ENCODE measurements at regions not wholly inside any gene's neighbourhood (a gene's known extent, or its start where the extent isn't known, plus 50 kb on each side); places are given as distances from the start of the nearest gene placed in this dataset.
"Not testable (repeated sequence)": the region's sequence is repeated elsewhere in the genome, so short reads cannot be mapped to it uniquely, and the experiment has no call there.

DNA sequence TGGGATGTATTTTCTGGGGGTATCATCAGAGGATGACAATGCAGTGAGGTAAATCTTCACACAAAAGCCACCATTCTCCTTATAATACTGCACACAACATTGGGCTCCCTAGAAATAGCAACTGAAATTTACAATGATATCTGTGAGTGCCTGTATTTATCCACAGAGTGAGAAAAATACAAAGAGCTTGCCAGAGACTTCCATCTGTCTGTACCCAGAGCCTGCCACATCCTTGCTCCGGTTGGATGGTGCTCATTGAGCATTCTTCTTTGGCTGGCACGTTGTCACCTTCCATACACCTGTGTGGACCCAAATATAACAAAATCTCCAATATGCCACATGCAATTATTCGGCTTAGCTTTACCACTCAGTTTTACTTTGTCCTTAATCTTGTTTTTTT is 189.5 kb upstream of the UFM1 start:
- no peak for DNase-seq (ENCODE audit: low read depth in 2 of 3, low spot score in 2 of 3)

GRCh38 chr13:38159710-38160109 is 189.9 kb upstream of the UFM1 start:
- no peak for DNase-seq (ENCODE audit: low read depth in 2 of 3, low spot score in 2 of 3)

- DNase-seq (ENCODE audit: low read depth in 2 of 3, low spot score in 2 of 3): no peak
These were observed 202.6 kb upstream of the UFM1 start for GRCh38 chr13:38147050-38147449.

DNA sequence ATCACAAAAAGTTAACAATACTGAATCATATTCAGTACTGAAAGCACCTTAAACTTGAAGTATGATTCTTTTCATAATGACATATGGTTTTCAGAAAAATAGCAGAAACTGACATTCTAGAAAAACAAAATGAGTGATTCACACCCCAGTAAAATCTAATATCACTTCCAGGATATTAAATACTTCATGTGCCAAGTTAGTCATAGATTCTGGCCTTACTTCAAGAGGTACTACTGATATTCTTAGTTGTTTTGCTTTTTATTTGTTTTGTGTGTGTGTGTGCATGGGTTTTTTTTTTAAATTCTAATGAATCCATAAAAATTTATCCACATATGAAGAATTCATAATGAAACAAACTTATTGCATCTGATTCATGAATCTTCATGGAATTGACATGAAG is 207.9 kb upstream of the UFM1 start:
- no peak for DNase-seq (ENCODE audit: low read depth in 2 of 3, low spot score in 2 of 3)

DNA sequence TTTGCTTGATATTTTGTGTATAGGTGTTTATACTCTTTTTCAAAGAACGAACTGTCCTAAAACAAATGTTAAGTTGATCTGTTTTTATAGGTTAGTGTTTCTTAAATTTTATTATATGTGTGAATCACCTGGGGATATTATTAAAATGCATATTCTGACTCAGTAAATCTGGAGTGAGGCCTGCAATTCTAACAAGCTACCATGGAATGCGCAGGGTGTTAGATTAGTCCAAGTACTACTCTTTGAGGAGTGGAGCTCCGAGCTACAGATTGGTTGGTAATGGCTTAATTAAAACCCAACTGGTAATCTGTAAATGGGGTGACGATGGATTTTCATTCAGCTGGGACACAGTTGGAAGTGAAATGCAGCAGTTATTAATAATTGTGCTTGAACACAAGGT is 214.1 kb upstream of the UFM1 start:
- no peak for DNase-seq (ENCODE audit: low read depth in 2 of 3, low spot score in 2 of 3)

GRCh38 chr13:38121267-38121666 is 228.4 kb upstream of the UFM1 start:
- DNase-seq (ENCODE audit: low read depth in 2 of 3, low spot score in 2 of 3): no peak

DNA sequence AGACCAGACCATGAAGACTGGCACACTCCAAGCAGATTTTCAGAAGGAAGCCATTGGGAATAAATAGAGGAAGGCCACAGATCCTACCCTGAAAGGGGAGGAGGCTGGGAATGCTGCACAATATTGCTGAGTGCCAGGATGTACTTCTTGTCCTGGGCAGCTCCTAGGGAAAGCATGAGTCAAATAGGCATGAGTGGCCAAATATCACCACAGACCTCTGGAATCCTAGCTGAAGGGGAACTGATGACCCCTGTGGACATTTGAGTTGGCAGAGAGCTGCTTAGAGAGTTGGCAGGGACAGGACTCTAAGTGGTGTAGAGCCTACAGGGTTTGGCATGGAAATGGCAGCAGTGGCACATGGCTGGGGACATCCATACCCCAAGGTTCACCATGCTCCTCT is 234.3 kb upstream of the TRPC4 start:
- no peak for DNase-seq (ENCODE audit: low read depth in 2 of 3, low spot score in 2 of 3)

GRCh38 chr13:38099751-38100150 is 230.2 kb upstream of the TRPC4 start:
- no peak for DNase-seq (ENCODE audit: low read depth in 2 of 3, low spot score in 2 of 3)

- no peak for DNase-seq (ENCODE audit: low read depth in 2 of 3, low spot score in 2 of 3)
These were observed 223.9 kb upstream of the TRPC4 start for GRCh38 chr13:38093425-38093824.

GRCh38 chr13:38090913-38091312 is 221.3 kb upstream of the TRPC4 start:
- DNase-seq (ENCODE audit: low read depth in 2 of 3, low spot score in 2 of 3): no peak

- DNase-seq (ENCODE audit: low read depth in 2 of 3, low spot score in 2 of 3): no peak
These were observed 217.1 kb upstream of the TRPC4 start for GRCh38 chr13:38086721-38087120.

DNA sequence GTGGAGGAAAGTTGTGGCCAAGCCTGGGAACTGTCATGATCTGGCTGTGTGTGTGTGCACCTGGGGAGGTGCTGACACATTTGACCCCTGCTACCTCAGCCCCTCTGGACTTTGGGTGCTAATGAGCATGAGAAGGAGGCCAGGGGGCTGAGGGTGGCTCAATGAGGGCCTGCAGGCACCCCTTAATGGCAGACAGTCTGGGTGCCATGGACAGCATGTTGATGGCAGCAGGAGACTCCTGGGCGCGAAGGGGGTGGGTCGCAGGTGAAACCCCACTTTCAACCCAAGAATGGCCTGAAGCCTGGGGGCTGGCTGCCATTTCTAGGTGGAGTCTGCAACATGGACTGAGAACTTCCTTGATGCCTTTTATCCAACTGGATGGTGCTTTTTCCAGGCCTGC is 216.4 kb upstream of the TRPC4 start:
- DNase-seq (ENCODE audit: low read depth in 2 of 3, low spot score in 2 of 3): no peak

DNA sequence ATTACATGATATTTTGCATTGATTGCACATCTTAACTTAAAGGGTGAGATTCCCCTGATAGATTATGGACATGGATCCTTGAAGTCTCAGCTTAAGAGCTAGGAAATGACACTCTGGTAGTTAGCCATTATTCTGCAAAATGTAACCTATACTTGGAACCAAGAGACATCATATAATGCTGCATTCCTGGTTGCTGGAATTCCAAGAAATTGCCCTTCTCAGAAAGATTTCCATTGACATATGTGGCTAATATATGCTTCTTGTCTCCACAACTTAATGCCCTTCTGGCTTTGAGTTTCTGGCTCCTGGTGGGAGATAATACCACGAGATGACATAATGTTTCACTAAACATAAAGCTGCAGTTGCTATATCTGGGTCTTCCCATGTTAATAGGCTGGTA is 204.4 kb upstream of the TRPC4 start:
- DNase-seq (ENCODE audit: low read depth in 2 of 3, low spot score in 2 of 3): no peak

DNA sequence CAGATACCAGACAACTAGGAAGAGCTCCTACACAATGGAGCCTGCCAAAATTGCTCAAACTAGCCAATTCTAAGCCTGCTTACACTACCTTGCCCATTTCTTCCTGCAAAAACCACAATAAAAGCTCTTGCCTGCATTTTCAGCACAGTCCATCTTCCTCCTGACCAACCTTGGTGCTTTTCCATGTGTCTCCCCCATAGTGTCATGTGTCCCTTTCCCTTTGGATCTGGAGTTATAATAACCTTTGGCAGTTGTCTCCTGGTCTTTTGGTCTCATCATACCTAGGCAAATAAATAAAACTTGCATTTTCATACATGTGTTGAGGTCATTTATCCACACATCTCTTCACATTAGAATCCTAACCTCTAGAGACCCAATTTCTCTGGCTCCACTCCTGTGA is 203.1 kb upstream of the TRPC4 start:
- no peak for DNase-seq (ENCODE audit: low read depth in 2 of 3, low spot score in 2 of 3)

GRCh38 chr13:38071340-38071739 is 201.8 kb upstream of the TRPC4 start:
- DNase-seq (ENCODE audit: low read depth in 2 of 3, low spot score in 2 of 3): not testable (repeated sequence)

GRCh38 chr13:38053896-38054295 is 184.3 kb upstream of the TRPC4 start:
- DNase-seq (ENCODE audit: low read depth in 2 of 3, low spot score in 2 of 3): no peak

- no peak for DNase-seq (ENCODE audit: low read depth in 2 of 3, low spot score in 2 of 3)
These were observed 176.4 kb upstream of the TRPC4 start for GRCh38 chr13:38046049-38046376.

DNA sequence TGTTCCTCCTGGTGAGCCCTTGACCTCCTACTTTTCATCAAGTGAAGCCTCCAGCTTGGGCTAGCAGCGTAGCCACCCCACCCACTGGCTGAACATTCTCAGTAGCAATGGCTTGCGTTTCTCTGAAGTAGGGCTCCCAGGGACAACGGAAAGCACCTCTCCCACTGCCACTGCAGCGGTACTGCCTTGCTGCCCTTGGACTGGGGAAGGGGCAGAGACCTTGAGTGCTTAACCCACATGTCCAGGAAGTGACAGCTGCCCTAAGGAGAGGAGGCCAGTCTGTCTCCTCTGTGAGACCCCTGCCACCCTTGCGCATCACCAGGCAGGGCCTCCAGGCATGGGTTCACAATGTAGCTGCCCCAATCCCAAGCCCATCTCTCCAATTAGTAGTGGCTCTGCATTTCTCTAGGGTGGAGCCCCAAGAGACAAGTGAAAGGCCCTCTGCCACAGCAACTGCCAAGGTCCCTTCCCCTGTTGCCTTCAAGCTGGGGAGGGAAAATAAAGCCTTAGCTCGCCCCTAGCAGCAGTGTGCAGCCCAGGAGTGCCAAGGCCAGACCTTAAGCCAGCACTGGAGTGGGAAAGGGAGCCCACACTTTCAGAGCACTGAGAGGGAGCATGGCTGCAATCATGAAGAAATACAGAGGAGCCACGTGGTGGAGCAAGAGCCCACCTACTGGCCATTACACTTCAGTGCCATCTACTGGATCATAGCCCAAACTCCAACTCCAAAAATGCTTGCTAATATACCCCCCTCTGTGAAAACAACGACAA is 175.9 kb upstream of the TRPC4 start:
- no peak for DNase-seq (ENCODE audit: low read depth in 2 of 3, low spot score in 2 of 3)

DNA sequence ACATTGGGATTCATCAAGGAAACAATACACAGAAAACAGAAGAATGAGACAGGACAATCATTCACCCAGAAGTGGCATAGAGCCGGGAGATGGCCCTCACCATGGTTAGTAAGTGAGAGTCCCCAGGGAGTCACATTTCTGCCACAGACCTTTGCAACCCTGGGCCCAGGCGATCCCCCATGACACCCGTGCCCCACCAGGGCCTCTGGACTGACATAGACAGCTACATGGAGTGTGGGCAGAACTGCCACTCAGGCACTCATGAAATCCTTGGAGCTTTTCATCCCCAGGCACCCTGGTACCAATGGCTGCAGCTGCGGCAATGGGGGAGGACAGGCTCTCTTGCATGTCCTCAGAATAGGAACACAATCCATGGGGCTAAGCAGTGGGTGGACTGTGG is 174.5 kb upstream of the TRPC4 start:
- DNase-seq (ENCODE audit: low read depth in 2 of 3, low spot score in 2 of 3): no peak

DNA sequence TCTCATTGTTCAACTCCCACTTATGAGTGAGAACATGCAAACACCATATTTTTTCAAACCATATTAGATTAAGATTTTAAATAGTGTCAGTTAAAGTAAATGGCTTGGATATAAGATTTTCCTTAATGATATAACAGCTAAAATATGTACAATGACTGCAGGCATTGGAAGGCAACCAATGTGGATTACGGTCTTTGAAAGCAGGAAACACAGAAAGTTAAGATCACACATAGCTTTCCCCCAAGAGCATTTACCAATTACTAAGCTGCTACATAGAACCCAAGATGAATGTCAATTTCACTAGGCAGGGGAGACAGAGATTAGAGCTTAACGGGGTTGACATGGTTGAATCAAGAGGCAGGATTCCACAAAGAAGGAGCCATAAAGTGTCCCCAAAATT is 173.2 kb upstream of the TRPC4 start:
- no peak for DNase-seq (ENCODE audit: low read depth in 2 of 3, low spot score in 2 of 3)

GRCh38 chr13:38024431-38024830 is 154.9 kb upstream of the TRPC4 start:
- no peak for DNase-seq (ENCODE audit: low read depth in 2 of 3, low spot score in 2 of 3)

- DNase-seq (ENCODE audit: low read depth in 2 of 3, low spot score in 2 of 3): no peak
These were observed 147.7 kb upstream of the TRPC4 start for GRCh38 chr13:38017320-38017719.

- no peak for DNase-seq (ENCODE audit: low read depth in 2 of 3, low spot score in 2 of 3)
These were observed 144.1 kb upstream of the TRPC4 start for GRCh38 chr13:38013676-38014075.
